T-helper 1 cell (primary cell): ENCODE measurements at regions not wholly inside any gene's neighbourhood (a gene's known extent, or its start where the extent isn't known, plus 50 kb on each side); places are given as distances from the start of the nearest gene placed in this dataset.

Source experiments
- DNase-seq, 5 donors: peaks; one replicate each; pipeline ENCODE4 v3.0.0-alpha.2; 2012 to 2020

GRCh38 chr1:232555494-232556210 is 74.3 kb downstream of the SIPA1L2 start:
- DNase-seq: no peak

GRCh38 chr1:232554409-232554808 is 75.5 kb downstream of the SIPA1L2 start:
- DNase-seq: no peak

- DNase-seq: no peak
Measured at GRCh38 chr1:232553809-232554208, 76.1 kb downstream of the SIPA1L2 start.

GRCh38 chr1:232553050-232553754 is 76.7 kb downstream of the SIPA1L2 start:
- DNase-seq: no peak

- DNase-seq: no peak
Measured at GRCh38 chr1:232551386-232551785, 78.5 kb downstream of the SIPA1L2 start.

- DNase-seq: no peak
Measured at GRCh38 chr1:232550007-232550406, 79.9 kb downstream of the SIPA1L2 start.

- DNase-seq: no peak
Measured at GRCh38 chr1:232548691-232549090, 81.2 kb downstream of the SIPA1L2 start.

GRCh38 chr1:232547938-232548484 is 81.9 kb downstream of the SIPA1L2 start:
- DNase-seq: no peak

GRCh38 chr1:232542633-232543593 is 87.0 kb downstream of the SIPA1L2 start:
- DNase-seq: no peak

- DNase-seq: no peak
Measured at GRCh38 chr1:232538943-232539302, 91.0 kb downstream of the SIPA1L2 start.

- no peak for DNase-seq
Measured at GRCh38 chr1:232538224-232538942, 91.5 kb downstream of the SIPA1L2 start.

- no peak for DNase-seq
Measured at GRCh38 chr1:232534552-232535517, 95.1 kb downstream of the SIPA1L2 start.

- no peak for DNase-seq
Measured at GRCh38 chr1:232533328-232533727, 96.6 kb downstream of the SIPA1L2 start.

GRCh38 chr1:232532901-232533300 is 97.0 kb downstream of the SIPA1L2 start:
- no peak for DNase-seq

- DNase-seq: no peak
Measured at GRCh38 chr1:232531291-232531690, 98.6 kb downstream of the SIPA1L2 start.

GRCh38 chr1:232529747-232530146 is 100.2 kb downstream of the SIPA1L2 start:
- no peak for DNase-seq

GRCh38 chr1:232528472-232529089 is 101.4 kb downstream of the SIPA1L2 start:
- DNase-seq: peak in 1 of 5 donors; percentile 28

- DNase-seq: no peak
Measured at GRCh38 chr1:232524056-232524455, 105.9 kb downstream of the SIPA1L2 start.

- no peak for DNase-seq
Measured at GRCh38 chr1:232522189-232522588, 107.7 kb downstream of the SIPA1L2 start.

GRCh38 chr1:232521660-232522059 is 108.3 kb downstream of the SIPA1L2 start:
- DNase-seq: no peak

GRCh38 chr1:232519186-232519585 is 110.7 kb downstream of the SIPA1L2 start:
- DNase-seq: no peak
